CD4-positive, alpha-beta T cell (primary cell): ENCODE measurements at regions not wholly inside any gene's neighbourhood (a gene's known extent, or its start where the extent isn't known, plus 50 kb on each side); places are given as distances from the start of the nearest gene placed in this dataset.

Experiments used
- ATAC-seq: fragments of 200-7000 bp; cut with Tn5 transposase; one replicate; pipeline ENCODE4 v1.10.0; 2022; ENCODE audit warnings: mild to moderate bottlenecking; ENCODE audit not compliant: poor library complexity
- CTCF ChIA-PET: fragments of 350-600 bp; sonication (Branson Sonifier 250); formaldehyde crosslinking; loops from one replicate; lab custom pipeline; 2021; ENCODE audit warnings: antibody characterized with exemption, inconsistent platforms; lab: Charles Lee
- POLR2A ChIA-PET: fragments of 350-600 bp; sonication (Branson Sonifier 250); formaldehyde crosslinking; loops from one replicate; lab custom pipeline; 2021; ENCODE audit warnings: antibody characterized with exemption, inconsistent platforms; lab: Charles Lee
- DNase-seq, 14 experiments: peaks; one replicate each; pipeline ENCODE4 v3.0.0-alpha.2; 2013 to 2020; ENCODE audit warnings: mixed read lengths in 2 of 14
- H3K27ac ChIP-seq, 2 donors: one replicate each; pipeline versions ENCODE4 v1.5.1 to v1.7.0; 2013; ENCODE audit warnings: low read length in 2 of 2, low read depth in 1 of 2, mild to moderate bottlenecking in 1 of 2
- H3K27me3 ChIP-seq, 2 experiments: 1 replicate in 1 of 2; 2 replicates in 1 of 2; pipeline versions ENCODE4 v1.6.1 to v1.7.0; 2013; ENCODE audit warnings: low read length in 2 of 2, control low read depth in 1 of 2, mild to moderate bottlenecking in 1 of 2, moderate library complexity in 1 of 2; ENCODE audit not compliant: insufficient read depth in 2 of 2, control insufficient read depth in 1 of 2
- H3K36me3 ChIP-seq: one replicate; pipeline ENCODE4 v1.6.1; 2013; ENCODE audit warnings: low read length, control low read depth; ENCODE audit not compliant: insufficient read depth
- H3K4me1 ChIP-seq: one replicate; pipeline ENCODE4 v1.6.1; 2013; ENCODE audit warnings: low read length, control low read depth; ENCODE audit not compliant: insufficient read depth
- H3K4me3 ChIP-seq: one replicate; pipeline ENCODE4 v1.5.1; 2013; ENCODE audit warnings: mild to moderate bottlenecking, low read length, moderate library complexity
- H3K9me3 ChIP-seq, 2 experiments: 1 replicate in 1 of 2; 2 replicates in 1 of 2; pipeline versions ENCODE4 v1.6.1 to v1.7.0; 2013; ENCODE audit warnings: low read length in 2 of 2, mild to moderate bottlenecking in 2 of 2, control low read depth in 1 of 2, moderate library complexity in 1 of 2; ENCODE audit not compliant: control insufficient read depth in 1 of 2, insufficient read depth in 1 of 2
- H3K27ac Mint-ChIP-seq: one replicate; pipeline ENCODE4 v1.8.0; 2020; ENCODE audit warnings: mixed read lengths
- H3K27me3 Mint-ChIP-seq: one replicate; pipeline ENCODE4 v1.8.0; 2021; ENCODE audit warnings: mixed read lengths
- H3K36me3 Mint-ChIP-seq: one replicate; pipeline ENCODE4 v1.8.0; 2021; ENCODE audit warnings: low read depth, mixed read lengths
- H3K4me1 Mint-ChIP-seq: one replicate; pipeline ENCODE4 v1.8.0; 2021; ENCODE audit warnings: low read depth, mixed read lengths
- H3K4me3 Mint-ChIP-seq: one replicate; pipeline ENCODE4 v1.8.0; 2020; ENCODE audit warnings: mild to moderate bottlenecking, mixed read lengths
- H3K9me3 Mint-ChIP-seq: one replicate; pipeline ENCODE4 v1.8.0; 2020; ENCODE audit warnings: mixed read lengths
- CTCF ChIP-seq: fragments of 200-600 bp; IDR thresholded peaks from one replicate; pipeline ENCODE4 v1.8.0; 2022; ENCODE audit warnings: antibody characterized with exemption, mild to moderate bottlenecking
- intact Hi-C, 2 experiments: fragments of 100-400 bp; cut with DNase I in 1 of 2; cut with micrococcal nuclease in 1 of 2; formaldehyde crosslinking; loops; one replicate each; pipeline versions ENCODE4 v1.15.1 to v1.9.0; 2023 to 2025; cut with DNase I, micrococcal nuclease

GRCh38 chr6:74187811-74188210, 491.8 kb downstream of the CD109 start:
- Histone ChIP-seq H3K9me3 (peaks cover 0 to 4% of the 10 kb centered on the region in 2 experiments), H3K4me3 (no peak overlapping the region), H3K4me1 (no peaks in the 10 kb centered on the region), H3K27me3 (no peaks in the 10 kb centered on the region), H3K36me3 (no peaks in the 10 kb centered on the region), H3K27ac (no peak overlapping the region)
- CTCF ChIA-PET: no interaction called here
- no peak for TF ChIP-seq CTCF
- no peak for DNase-seq
- no peak overlapping the region for H3K27ac Mint-ChIP-seq
- H3K27me3 Mint-ChIP-seq: no peaks in the 10 kb centered on the region
- H3K4me1 Mint-ChIP-seq: no peaks in the 10 kb centered on the region
- H3K36me3 Mint-ChIP-seq: no peaks in the 10 kb centered on the region
- ATAC-seq: no peak
- intact Hi-C loops: no loop called here
- no peak overlapping the region for H3K4me3 Mint-ChIP-seq
- POLR2A ChIA-PET: no interaction called here
- peaks cover 1% of the 10 kb centered on the region for H3K9me3 Mint-ChIP-seq

- H3K27ac Mint-ChIP-seq: no peak overlapping the region
- Histone ChIP-seq H3K9me3 (peaks cover 0 to 6% of the 10 kb centered on the region in 2 experiments), H3K4me1 (no peaks in the 10 kb centered on the region), H3K4me3 (no peak overlapping the region), H3K27ac (no peak overlapping the region), H3K27me3 (no peaks in the 10 kb centered on the region), H3K36me3 (no peaks in the 10 kb centered on the region)
- POLR2A ChIA-PET: no interaction called here
- H3K4me3 Mint-ChIP-seq: no peak overlapping the region
- intact Hi-C loops: no loop called here
- H3K4me1 Mint-ChIP-seq: no peaks in the 10 kb centered on the region
- CTCF ChIA-PET: no interaction called here
- no peak for ATAC-seq
- no peak for DNase-seq
- peaks cover 1% of the 10 kb centered on the region for H3K9me3 Mint-ChIP-seq
- H3K27me3 Mint-ChIP-seq: no peaks in the 10 kb centered on the region
- H3K36me3 Mint-ChIP-seq: no peaks in the 10 kb centered on the region
- no peak for TF ChIP-seq CTCF
These were observed 487.0 kb downstream of the CD109 start for GRCh38 chr6:74182992-74183391.

DNA sequence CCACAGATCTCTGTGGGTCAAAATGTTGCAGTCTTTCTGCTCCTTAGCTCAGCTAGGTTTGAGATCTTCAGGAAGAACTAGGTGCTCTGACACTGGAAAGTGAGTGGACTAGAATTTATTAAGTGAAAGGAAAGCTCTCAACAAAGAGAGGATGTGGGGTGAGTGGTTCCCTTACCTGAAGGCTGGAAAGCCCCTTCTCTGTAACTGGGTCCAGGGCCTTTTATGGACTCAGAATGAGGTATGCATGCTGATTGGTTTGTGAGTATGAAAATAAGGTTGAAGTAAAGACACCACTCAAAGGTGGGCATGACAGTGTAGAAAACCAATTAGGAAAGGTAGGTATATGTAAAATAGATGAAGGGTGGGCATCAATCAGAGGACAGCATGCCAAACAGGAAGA, 485.5 kb downstream of the CD109 start:
- DNase-seq: no peak
- Histone ChIP-seq H3K36me3 (no peaks in the 10 kb centered on the region), H3K9me3 (peaks cover 0 to 6% of the 10 kb centered on the region in 2 experiments), H3K27ac (no peak overlapping the region), H3K4me3 (no peak overlapping the region), H3K4me1 (no peaks in the 10 kb centered on the region), H3K27me3 (no peaks in the 10 kb centered on the region)
- no peak for ATAC-seq
- H3K9me3 Mint-ChIP-seq: peaks cover 1% of the 10 kb centered on the region
- CTCF ChIA-PET: no interaction called here
- intact Hi-C loops: no loop called here
- POLR2A ChIA-PET: no interaction called here
- H3K4me3 Mint-ChIP-seq: no peak overlapping the region
- no peak overlapping the region for H3K27ac Mint-ChIP-seq
- H3K4me1 Mint-ChIP-seq: no peaks in the 10 kb centered on the region
- no peaks in the 10 kb centered on the region for H3K36me3 Mint-ChIP-seq
- H3K27me3 Mint-ChIP-seq: no peaks in the 10 kb centered on the region
- TF ChIP-seq CTCF: no peak
